Upper lobe of right lung (tissue), 1 donor: ENCODE measurements at regions not wholly inside any gene's neighbourhood (a gene's known extent, or its start where the extent isn't known, plus 50 kb on each side); places are given as distances from the start of the nearest gene placed in this dataset.

Experiments used
- ATAC-seq: fragments of 200-7000 bp; cut with Tn5 transposase; one replicate; pipeline ENCODE4 v1.9.1; 2020; ENCODE audit warnings: mild to moderate bottlenecking, moderate library complexity
- DNase-seq: peaks from one replicate; pipeline ENCODE4 v3.0.0-alpha.2; 2020
- H3K27ac ChIP-seq: fragments of 200-600 bp; one replicate; pipeline ENCODE4 v1.8.0; 2022
- H3K27me3 ChIP-seq: fragments of 200-600 bp; one replicate; pipeline ENCODE4 v1.8.0; 2022; ENCODE audit warnings: mild to moderate bottlenecking
- H3K36me3 ChIP-seq: fragments of 200-600 bp; one replicate; pipeline ENCODE4 v1.8.0; 2022
- H3K4me1 ChIP-seq: fragments of 200-600 bp; one replicate; pipeline ENCODE4 v1.8.0; 2022
- H3K4me3 ChIP-seq: fragments of 200-600 bp; one replicate; pipeline ENCODE4 v1.8.0; 2022; ENCODE audit warnings: mild to moderate bottlenecking
- H3K9me3 ChIP-seq: fragments of 200-600 bp; one replicate; pipeline ENCODE4 v1.8.0; 2022
- CTCF ChIP-seq: fragments of 200-600 bp; IDR thresholded peaks from one replicate; pipeline ENCODE4 v1.8.0; 2022; ENCODE audit warnings: antibody characterized with exemption
- intact Hi-C: fragments of 100-400 bp; cut with DNase I; formaldehyde crosslinking; loops from one replicate; pipeline ENCODE4 v1.11.0; 2022
- donor health status: DM: no; HTN: yes; CAD: no; lungs with severe emphysema.

GRCh38 chr4:96598465-96598864 lies 758.6 kb downstream of the PDHA2 start:
- H3K27me3 ChIP-seq, result no peaks in the 10 kb centered on the region
- H3K36me3 ChIP-seq, result no peaks in the 10 kb centered on the region
- DNase-seq (no peak), ATAC-seq (no peak)
- intact Hi-C loops, result no loop called here
- no peaks in the 10 kb centered on the region for H3K9me3 ChIP-seq
- no peaks in the 10 kb centered on the region for H3K4me1 ChIP-seq
- H3K27ac ChIP-seq, result no peak overlapping the region
- TF ChIP-seq CTCF, result no peak
- H3K4me3 ChIP-seq, result no peak overlapping the region

- H3K27ac ChIP-seq, result no peak overlapping the region
- DNase-seq (no peak), ATAC-seq (no peak)
- no peak for TF ChIP-seq CTCF
- H3K4me3 ChIP-seq, result no peak overlapping the region
- no peaks in the 10 kb centered on the region for H3K27me3 ChIP-seq
- no peaks in the 10 kb centered on the region for H3K9me3 ChIP-seq
- intact Hi-C loops, result no loop called here
- no peaks in the 10 kb centered on the region for H3K36me3 ChIP-seq
- no peaks in the 10 kb centered on the region for H3K4me1 ChIP-seq
These were observed 759.9 kb downstream of the PDHA2 start for GRCh38 chr4:96599752-96600151.

DNA sequence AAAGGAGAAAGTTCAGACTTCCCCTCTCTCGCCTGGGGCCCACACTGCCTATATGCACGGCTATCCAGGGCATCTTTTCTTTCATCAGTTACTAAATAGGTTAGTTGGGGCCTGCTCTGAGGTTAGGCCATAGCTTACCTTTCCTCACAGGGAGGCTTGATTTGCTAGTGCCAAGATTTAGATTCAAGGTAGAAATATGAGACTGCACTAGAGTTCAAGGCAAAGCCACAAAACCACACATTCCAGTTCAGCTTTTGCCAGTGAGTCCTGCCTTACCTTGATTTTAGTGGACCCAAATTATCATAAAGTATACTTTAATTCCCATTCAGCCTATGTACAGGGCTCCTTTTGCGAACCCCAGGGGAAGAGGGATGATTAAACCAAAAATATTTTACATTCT lies 762.8 kb downstream of the PDHA2 start:
- no peak for TF ChIP-seq CTCF
- Histone ChIP-seq H3K4me1 (no peaks in the 10 kb centered on the region), H3K9me3 (no peaks in the 10 kb centered on the region), H3K27ac (no peak overlapping the region), H3K36me3 (no peaks in the 10 kb centered on the region), H3K4me3 (no peak overlapping the region), H3K27me3 (no peaks in the 10 kb centered on the region)
- intact Hi-C loops, result no loop called here
- no peak for DNase-seq
- ATAC-seq, result no peak

DNA sequence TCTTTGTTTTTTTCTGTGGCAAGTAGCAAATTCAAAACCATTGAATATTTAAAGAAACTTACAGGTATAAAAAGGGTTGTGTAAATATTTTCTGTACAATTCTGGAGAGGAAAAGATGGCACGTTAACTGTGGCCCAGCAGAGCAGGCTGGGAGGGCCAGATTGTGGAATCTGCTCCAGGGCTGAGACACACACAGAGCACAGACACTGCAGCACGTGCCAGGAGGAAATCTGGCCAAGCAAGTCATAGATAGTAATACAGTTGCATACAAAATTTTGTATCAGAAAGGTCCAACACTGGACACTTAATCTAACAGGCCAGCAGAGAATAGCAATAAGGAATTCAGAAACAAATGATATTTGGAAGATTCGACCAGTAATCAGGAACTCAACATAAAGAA lies 763.7 kb downstream of the PDHA2 start:
- DNase-seq (no peak), ATAC-seq (no peak)
- Histone ChIP-seq H3K27ac (no peak overlapping the region), H3K27me3 (no peaks in the 10 kb centered on the region), H3K4me3 (no peak overlapping the region), H3K9me3 (no peaks in the 10 kb centered on the region), H3K36me3 (no peaks in the 10 kb centered on the region), H3K4me1 (no peaks in the 10 kb centered on the region)
- intact Hi-C loops, result no loop called here
- no peak for TF ChIP-seq CTCF

- ATAC-seq (no peak), DNase-seq (no peak)
- intact Hi-C loops, result no loop called here
- Histone ChIP-seq H3K4me3 (no peak overlapping the region), H3K9me3 (no peaks in the 10 kb centered on the region), H3K27me3 (no peaks in the 10 kb centered on the region), H3K27ac (no peak overlapping the region), H3K36me3 (no peaks in the 10 kb centered on the region), H3K4me1 (no peaks in the 10 kb centered on the region)
- TF ChIP-seq CTCF, result no peak
These were observed 766.6 kb downstream of the PDHA2 start for GRCh38 chr4:96606451-96606850.

DNA sequence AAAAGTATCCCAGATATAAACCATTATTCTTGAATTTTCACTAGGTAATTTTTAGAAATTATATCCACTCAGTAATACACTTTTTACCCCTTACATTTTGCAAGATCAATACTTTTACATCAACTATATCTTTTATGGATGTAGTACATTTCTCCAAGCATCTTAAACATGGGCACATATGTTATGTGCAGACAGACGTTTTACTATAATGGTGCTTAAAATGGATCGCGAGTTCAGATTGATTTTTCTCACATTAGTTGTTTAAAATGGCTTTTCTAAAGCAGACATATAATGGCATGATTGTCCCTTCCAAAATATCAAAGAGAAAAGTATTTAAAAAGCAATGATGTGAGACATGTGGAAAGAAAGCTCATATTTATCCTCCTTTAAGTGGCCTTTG lies 786.1 kb downstream of the PDHA2 start:
- intact Hi-C loops, result no loop called here
- no peak for ATAC-seq
- Histone ChIP-seq H3K4me1 (no peaks in the 10 kb centered on the region), H3K36me3 (no peaks in the 10 kb centered on the region), H3K4me3 (no peak overlapping the region), H3K27ac (no peak overlapping the region), H3K27me3 (no peaks in the 10 kb centered on the region), H3K9me3 (no peaks in the 10 kb centered on the region)
- DNase-seq, result no peak
- no peak for TF ChIP-seq CTCF
